ENCODE measurements at regions not wholly inside any gene's neighbourhood (a gene's known extent, or its start where the extent isn't known, plus 50 kb on each side); places are given as distances from the start of the nearest gene placed in this dataset.

- H3K9me3 Mint-ChIP-seq: no peaks in the 10 kb centered on the region
- H3K27me3 Mint-ChIP-seq (ENCODE audit: low read depth): no peaks in the 10 kb centered on the region
- H3K27ac Mint-ChIP-seq: no peak overlapping the region
These were observed 196.0 kb upstream of the SLC39A10 start for GRCh38 chr2:195461010-195461409.

GRCh38 chr2:195458936-195459335 is 198.1 kb upstream of the SLC39A10 start:
- TF ChIP-seq CTCF (IDR thresholded peaks at IDR 0.05; ENCODE audit: unreplicated experiment in 3 of 3): no peak
- H3K27ac Mint-ChIP-seq: no peak overlapping the region
- H3K27me3 Mint-ChIP-seq (ENCODE audit: low read depth): no peaks in the 10 kb centered on the region
- H3K4me3 Mint-ChIP-seq: no peak overlapping the region
- no peaks in the 10 kb centered on the region for H3K9me3 Mint-ChIP-seq
- no peaks in the 10 kb centered on the region for H3K36me3 Mint-ChIP-seq (ENCODE audit: low read depth)
- H3K4me1 Mint-ChIP-seq: no peaks in the 10 kb centered on the region

More at GRCh38 chr2:195461010-195461409, 196.0 kb upstream of the SLC39A10 start:
- Mint-ChIP-seq H3K4me1 (no peaks in the 10 kb centered on the region), H3K4me3 (no peak overlapping the region), H3K36me3 (ENCODE audit: low read depth) (no peaks in the 10 kb centered on the region)
- TF ChIP-seq CTCF (IDR thresholded peaks at IDR 0.05; ENCODE audit: unreplicated experiment in 3 of 3): no peak

- TF ChIP-seq CTCF (IDR thresholded peaks at IDR 0.05; ENCODE audit: unreplicated experiment in 3 of 3): no peak
- Mint-ChIP-seq H3K4me1 (no peaks in the 10 kb centered on the region), H3K4me3 (no peak overlapping the region), H3K9me3 (no peaks in the 10 kb centered on the region), H3K27me3 (ENCODE audit: low read depth) (no peaks in the 10 kb centered on the region), H3K36me3 (ENCODE audit: low read depth) (no peaks in the 10 kb centered on the region), H3K27ac (no peak overlapping the region)
These were observed 199.2 kb upstream of the SLC39A10 start for GRCh38 chr2:195457873-195458272.

- Mint-ChIP-seq H3K4me3 (no peak overlapping the region), H3K36me3 (ENCODE audit: low read depth) (no peaks in the 10 kb centered on the region), H3K9me3 (no peaks in the 10 kb centered on the region), H3K4me1 (peaks cover 6% of the 10 kb centered on the region), H3K27ac (no peak overlapping the region), H3K27me3 (ENCODE audit: low read depth) (no peaks in the 10 kb centered on the region)
- TF ChIP-seq CTCF (IDR thresholded peaks at IDR 0.05; ENCODE audit: unreplicated experiment in 3 of 3): no peak
These were observed 200.3 kb upstream of the SLC39A10 start for GRCh38 chr2:195456771-195457170.

GRCh38 chr2:195451160-195451559 is 205.9 kb upstream of the SLC39A10 start:
- TF ChIP-seq CTCF (IDR thresholded peaks at IDR 0.05; ENCODE audit: unreplicated experiment in 3 of 3): no peak
- Mint-ChIP-seq H3K27ac (peak overlapping the region; percentile 70 to 87 (median 85)), H3K4me1 (peaks cover 34% of the 10 kb centered on the region), H3K4me3 (no peak overlapping the region), H3K9me3 (no peaks in the 10 kb centered on the region), H3K36me3 (ENCODE audit: low read depth) (no peaks in the 10 kb centered on the region), H3K27me3 (ENCODE audit: low read depth) (no peaks in the 10 kb centered on the region)

GRCh38 chr2:195450552-195451113 is 206.4 kb upstream of the SLC39A10 start:
- H3K27ac Mint-ChIP-seq: peak overlapping the region; percentile 70 to 87 (median 85)
- H3K36me3 Mint-ChIP-seq (ENCODE audit: low read depth): no peaks in the 10 kb centered on the region
- TF ChIP-seq CTCF (IDR thresholded peaks at IDR 0.05; ENCODE audit: unreplicated experiment in 3 of 3): no peak
- peak overlapping the region in 1 of 3 experiments; percentile 22 for H3K4me3 Mint-ChIP-seq
- H3K27me3 Mint-ChIP-seq (ENCODE audit: low read depth): no peaks in the 10 kb centered on the region
- H3K9me3 Mint-ChIP-seq: no peaks in the 10 kb centered on the region
- H3K4me1 Mint-ChIP-seq: peaks cover 34% of the 10 kb centered on the region
